Breast epithelium (tissue), 3 donors: ENCODE measurements at regions not wholly inside any gene's neighbourhood (a gene's known extent, or its start where the extent isn't known, plus 50 kb on each side); places are given as distances from the start of the nearest gene placed in this dataset.

Experiments
- CTCF ChIP-seq, 3 donors: fragments of 450-650 bp; IDR thresholded peaks; one replicate each; pipeline ENCODE4 v1.5.1; 2016 to 2017; ENCODE audit warnings: antibody characterized with exemption in 3 of 3, mild to moderate bottlenecking in 3 of 3, moderate library complexity in 3 of 3
- POLR2A ChIP-seq: fragments of 450-650 bp; IDR thresholded peaks from one replicate; pipeline ENCODE4 v1.6.1; 2016; ENCODE audit warnings: antibody characterized with exemption, mild to moderate bottlenecking, moderate library complexity
- POLR2AphosphoS5 ChIP-seq, 3 donors: sonication (generic); formaldehyde crosslinking; IDR thresholded peaks; one replicate each; pipeline ENCODE4 v1.6.1; 2017; ENCODE audit warnings: antibody characterized with exemption in 3 of 3

GRCh38 chr3:164235289-164236028, 842.8 kb downstream of the SI start:
- TF ChIP-seq POLR2AphosphoS5 (IDR thresholded peaks at IDR 0.05): no peak
- TF ChIP-seq CTCF (IDR thresholded peaks at IDR 0.05): no peak
- no peak for TF ChIP-seq POLR2A
